HFFc6 (cell line): ENCODE measurements at regions not wholly inside any gene's neighbourhood (a gene's known extent, or its start where the extent isn't known, plus 50 kb on each side); places are given as distances from the start of the nearest gene placed in this dataset.

Source experiments
- DNase-seq: peaks from one replicate; pipeline ENCODE4 v3.0.0-alpha.2; 2018
- H3K27ac Mint-ChIP-seq: 2 replicates; pipeline ENCODE4 v1.8.0; 2020; ENCODE audit warnings: mild to moderate bottlenecking, mixed read lengths
- H3K27me3 Mint-ChIP-seq: 2 replicates; pipeline ENCODE4 v1.8.0; 2021; ENCODE audit warnings: mild to moderate bottlenecking, moderate library complexity, mixed read lengths; ENCODE audit not compliant: insufficient read depth
- H3K36me3 Mint-ChIP-seq: 2 replicates; pipeline ENCODE4 v1.8.0; 2021; ENCODE audit warnings: low read depth, mixed read lengths
- H3K4me1 Mint-ChIP-seq: 2 replicates; pipeline ENCODE4 v1.8.0; 2020; ENCODE audit warnings: low read depth, mixed read lengths
- H3K4me3 Mint-ChIP-seq: 2 replicates; pipeline ENCODE4 v1.8.0; 2020; ENCODE audit warnings: mild to moderate bottlenecking, moderate library complexity, mixed read lengths
- H3K9me3 Mint-ChIP-seq: 2 replicates; pipeline ENCODE4 v1.8.0; 2020; ENCODE audit warnings: mild to moderate bottlenecking, mixed read lengths
- CTCF ChIP-seq: fragments of 200-600 bp; sonication (generic); IDR thresholded peaks from 2 replicates; pipeline ENCODE4 v1.5.0; 2021; ENCODE audit warnings: antibody characterized with exemption, mild to moderate bottlenecking

GRCh38 chr22:27662359-27663301, 138.9 kb downstream of the MN1 start:
- H3K4me3 Mint-ChIP-seq: no peak overlapping the region
- no peak overlapping the region for H3K27ac Mint-ChIP-seq
- H3K4me1 Mint-ChIP-seq: peaks cover 15% of the 10 kb centered on the region
- 0 out of 2 replicates have a peak, but pooled peaks cover 4% of the 10 kb centered on the region for H3K36me3 Mint-ChIP-seq
- H3K9me3 Mint-ChIP-seq: peaks cover 9% of the 10 kb centered on the region
- peaks cover 20% of the 10 kb centered on the region for H3K27me3 Mint-ChIP-seq
- TF ChIP-seq CTCF: no peak
- no peak for DNase-seq

DNA sequence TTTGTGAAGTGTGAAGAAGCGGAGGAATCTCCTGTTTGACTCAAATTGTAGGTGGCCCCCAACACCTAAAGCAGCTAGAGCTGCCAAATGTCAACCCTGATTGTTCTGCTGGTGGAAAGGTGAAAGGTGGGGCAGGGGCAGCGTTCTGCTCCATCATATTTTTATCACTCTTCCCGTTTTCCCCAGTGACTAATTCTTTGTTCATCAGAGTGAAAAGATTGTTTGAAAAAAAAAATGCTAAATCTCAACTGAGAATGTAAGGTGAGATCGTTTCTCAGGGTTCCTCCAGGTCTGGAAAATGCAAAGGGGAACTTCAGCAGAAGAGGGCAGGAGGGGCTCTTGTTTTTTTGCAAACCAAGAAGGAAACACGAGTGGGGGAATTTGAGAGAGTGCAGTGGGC, 137.7 kb downstream of the MN1 start:
- Mint-ChIP-seq H3K9me3 (peaks cover 9% of the 10 kb centered on the region), H3K27ac (no peak overlapping the region), H3K4me1 (peaks cover 15% of the 10 kb centered on the region), H3K27me3 (peaks cover 19% of the 10 kb centered on the region), H3K4me3 (no peak overlapping the region), H3K36me3 (0 out of 2 replicates have a peak, but pooled peaks cover 4% of the 10 kb centered on the region)
- no peak for DNase-seq
- TF ChIP-seq CTCF: no peak

GRCh38 chr22:27666272-27666997, 135.1 kb downstream of the MN1 start:
- H3K9me3 Mint-ChIP-seq: peaks cover 9% of the 10 kb centered on the region
- peaks cover 13% of the 10 kb centered on the region for H3K27me3 Mint-ChIP-seq
- DNase-seq: no peak
- TF ChIP-seq CTCF: no peak
- peaks cover 31% of the 10 kb centered on the region for H3K4me1 Mint-ChIP-seq
- H3K4me3 Mint-ChIP-seq: no peak overlapping the region
- 0 out of 2 replicates have a peak, but pooled peaks cover 4% of the 10 kb centered on the region for H3K36me3 Mint-ChIP-seq
- H3K27ac Mint-ChIP-seq: no peak overlapping the region

GRCh38 chr22:27667121-27667843, 134.3 kb downstream of the MN1 start:
- no peak for TF ChIP-seq CTCF
- Mint-ChIP-seq H3K4me3 (no peak overlapping the region), H3K27me3 (peaks cover 10% of the 10 kb centered on the region), H3K9me3 (peaks cover 9% of the 10 kb centered on the region), H3K4me1 (peaks cover 31% of the 10 kb centered on the region), H3K27ac (no peak overlapping the region), H3K36me3 (0 out of 2 replicates have a peak, but pooled peaks cover 4% of the 10 kb centered on the region)
- DNase-seq: no peak
